KBM-7 (cell line): ENCODE measurements at regions not wholly inside any gene's neighbourhood (a gene's known extent, or its start where the extent isn't known, plus 50 kb on each side); places are given as distances from the start of the nearest gene placed in this dataset.

ENCODE experiments used
- DNase-seq: peaks from one replicate; pipeline ENCODE4 v3.0.0-alpha.2; 2015
- in situ Hi-C: fragments of 300-500 bp; cut with MboI; formaldehyde crosslinking; loops from 2 replicates; pipeline ENCODE4 v1.14.3; 2020; ENCODE audit warnings: low sequenced_read_pairs, low pct_unique_long_range_greater_than_20kb, mixed read lengths

GRCh38 chr14:104331871-104332605 lies 193.7 kb downstream of the KIF26A start:
- DNase-seq = no peak
- in situ Hi-C loops = no loop called here

GRCh38 chr14:104332634-104333270 lies 194.4 kb downstream of the KIF26A start:
- DNase-seq = no peak
- in situ Hi-C loops = no loop called here

GRCh38 chr14:104333646-104334423 lies 195.4 kb downstream of the KIF26A start:
- no peak for DNase-seq
- in situ Hi-C loops = no loop called here

GRCh38 chr14:104334424-104335161 lies 196.2 kb downstream of the KIF26A start:
- no peak for DNase-seq
- in situ Hi-C loops = no loop called here

- DNase-seq = no peak
- in situ Hi-C loops = no loop called here
Observed at GRCh38 chr14:104335176-104335575, 196.8 kb downstream of the KIF26A start.

GRCh38 chr14:104335611-104336010 lies 197.2 kb downstream of the KIF26A start:
- in situ Hi-C loops = no loop called here
- no peak for DNase-seq

GRCh38 chr14:104337351-104337750 lies 199.0 kb downstream of the KIF26A start:
- in situ Hi-C loops = no loop called here
- DNase-seq = no peak

GRCh38 chr14:104339361-104339760 lies 201.0 kb downstream of the KIF26A start:
- in situ Hi-C loops = no loop called here
- DNase-seq = no peak

GRCh38 chr14:104339829-104340228 lies 201.4 kb downstream of the KIF26A start:
- in situ Hi-C loops = no loop called here
- no peak for DNase-seq

GRCh38 chr14:104341532-104342434 lies 203.4 kb downstream of the KIF26A start:
- peak; percentile 81 for DNase-seq
- in situ Hi-C loops = no loop called here

GRCh38 chr14:104342435-104343293 lies 204.3 kb downstream of the KIF26A start:
- no peak for DNase-seq
- in situ Hi-C loops = no loop called here

- no peak for DNase-seq
- in situ Hi-C loops = no loop called here
Observed at GRCh38 chr14:104343294-104343625, 204.9 kb downstream of the KIF26A start.

- in situ Hi-C loops = no loop called here
- no peak for DNase-seq
Observed at GRCh38 chr14:104343690-104344640, 205.6 kb downstream of the KIF26A start.

GRCh38 chr14:104344818-104345620 lies 206.6 kb downstream of the KIF26A start:
- no peak for DNase-seq
- in situ Hi-C loops = no loop called here

- in situ Hi-C loops = no loop called here
- no peak for DNase-seq
Observed at GRCh38 chr14:104345621-104346462, 207.5 kb downstream of the KIF26A start.
